Common myeloid progenitor, CD34-positive (primary cell): ENCODE measurements at regions not wholly inside any gene's neighbourhood (a gene's known extent, or its start where the extent isn't known, plus 50 kb on each side); places are given as distances from the start of the nearest gene placed in this dataset.
"Not testable (repeated sequence)": the region's sequence is repeated elsewhere in the genome, so short reads cannot be mapped to it uniquely, and the experiment has no call there.

Experiments
- CTCF ChIA-PET: fragments of 350-600 bp; sonication (Branson Sonifier 250); formaldehyde crosslinking; loops from one replicate; lab custom pipeline; 2021; ENCODE audit warnings: antibody characterized with exemption; lab: Charles Lee
- POLR2A ChIA-PET: fragments of 350-600 bp; sonication (Branson Sonifier 250); formaldehyde crosslinking; loops from one replicate; lab custom pipeline; 2021; ENCODE audit warnings: antibody characterized with exemption; lab: Charles Lee
- DNase-seq, 3 donors: peaks; one replicate each; pipeline versions ENCODE4 v3.0.0 to v3.0.0-alpha.2; 2013
- H3K27ac ChIP-seq, 2 experiments: 1 replicate in 1 of 2; 2 replicates in 1 of 2; pipeline ENCODE4 v1.7.0; 2013; ENCODE audit warnings: inconsistent platforms in 2 of 2, low read length in 2 of 2, mild to moderate bottlenecking in 2 of 2, low read depth in 1 of 2, moderate library complexity in 1 of 2; ENCODE audit not compliant: severe bottlenecking in 2 of 2, insufficient read depth in 1 of 2, poor library complexity in 1 of 2
- H3K27me3 ChIP-seq, 5 experiments: replicated peaks in 2 of 5; 1 replicate in 3 of 5; 2 replicates in 2 of 5; pipeline versions ENCODE4 v1.6.1 to v1.7.0; 2013; ENCODE audit warnings: low read length in 4 of 5, mild to moderate bottlenecking in 2 of 5, moderate library complexity in 2 of 5, inconsistent platforms in 1 of 5; ENCODE audit not compliant: insufficient read depth in 5 of 5, control insufficient read depth in 4 of 5
- H3K36me3 ChIP-seq, 4 experiments: 1 replicate in 2 of 4; 2 replicates in 2 of 4; pipeline versions ENCODE4 v1.6.1 to v1.7.0; 2013; ENCODE audit warnings: low read length in 3 of 4, control low read depth in 1 of 4, mild to moderate bottlenecking in 1 of 4; ENCODE audit not compliant: control insufficient read depth in 4 of 4, insufficient read depth in 4 of 4
- H3K4me1 ChIP-seq, 4 experiments: 1 replicate in 3 of 4; 2 replicates in 1 of 4; pipeline versions ENCODE4 v1.6.1 to v1.7.1; 2013; ENCODE audit warnings: low read length in 3 of 4, mild to moderate bottlenecking in 3 of 4, control low read depth in 1 of 4, inconsistent platforms in 1 of 4, moderate library complexity in 1 of 4; ENCODE audit not compliant: control insufficient read depth in 4 of 4, insufficient read depth in 4 of 4; ENCODE audit errors: control extremely low read depth in 1 of 4
- H3K4me3 ChIP-seq, 7 experiments: 1 replicate in 4 of 7; 2 replicates in 3 of 7; pipeline versions ENCODE4 v1.5.1 to v1.7.0; 2013; ENCODE audit warnings: mild to moderate bottlenecking in 7 of 7, low read length in 6 of 7, moderate library complexity in 6 of 7, inconsistent platforms in 2 of 7, low read depth in 2 of 7, control low read depth in 1 of 7; ENCODE audit not compliant: insufficient read depth in 4 of 7, control insufficient read depth in 1 of 7; ENCODE audit errors: extremely low read depth in 1 of 7
- H3K9me3 ChIP-seq, 5 experiments: 1 replicate in 4 of 5; 2 replicates in 1 of 5; pipeline versions ENCODE4 v1.6.1 to v1.7.1; 2013; ENCODE audit warnings: low read length in 4 of 5, mild to moderate bottlenecking in 2 of 5, inconsistent platforms in 1 of 5, low read depth in 1 of 5, moderate library complexity in 1 of 5; ENCODE audit not compliant: control insufficient read depth in 4 of 5, insufficient read depth in 2 of 5; ENCODE audit errors: control extremely low read depth in 1 of 5
- WGBS: methylation state at CpG from one replicate; pipeline ENCODE4 v1.1.5; 2013; ENCODE audit not compliant: insufficient coverage; 5-methylcytosine and 5-hydroxymethylcytosine counted together

GRCh38 chr15:20221063-20221462 lies 320.5 kb downstream of the GOLGA6L6 start:
- H3K9me3 ChIP-seq, CTCF ChIA-PET, H3K4me3 ChIP-seq, POLR2A ChIA-PET, H3K27me3 ChIP-seq, H3K36me3 ChIP-seq, DNase-seq, H3K4me1 ChIP-seq, H3K27ac ChIP-seq: not testable (repeated sequence)
- 100% methylated on average over 1 of the region's 4 CpGs for WGBS

DNA sequence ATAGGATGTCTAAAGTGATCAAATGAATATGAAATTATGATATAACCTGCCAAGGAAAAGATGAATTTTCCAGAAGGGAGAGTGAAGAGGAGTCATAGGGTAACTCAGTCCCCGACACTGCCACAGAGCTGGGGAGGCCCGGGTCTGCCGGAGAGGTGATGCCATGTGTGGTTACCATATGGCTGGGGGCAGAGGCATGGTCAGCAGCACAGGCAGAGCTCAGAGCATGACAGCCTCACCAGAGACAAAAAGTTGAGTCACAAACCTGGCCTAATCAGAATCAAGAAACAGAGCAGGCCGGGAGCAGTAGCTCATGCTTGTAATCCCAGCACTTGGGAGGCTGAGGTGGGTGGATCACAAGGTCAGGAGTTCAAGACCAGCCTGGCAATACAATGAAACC lies 322.4 kb downstream of the GOLGA6L6 start:
- DNase-seq, H3K9me3 ChIP-seq, H3K27me3 ChIP-seq, H3K36me3 ChIP-seq, H3K4me3 ChIP-seq, H3K4me1 ChIP-seq, H3K27ac ChIP-seq: not testable (repeated sequence)
- ChIA-PET POLR2A (interaction anchor here (0.6 kb wide), 1 partner anchor 15 kb away, joined by 3 read pairs; no protein-coding TSS in a partner anchor), CTCF (interaction anchor here (0.9 kb wide), 1 partner anchor 13 kb away, joined by 3 read pairs; no protein-coding TSS in a partner anchor)
- 88% methylated on average over 4 of the region's 4 CpGs for WGBS

- H3K9me3 ChIP-seq, result not testable (repeated sequence)
- WGBS, result 70% methylated on average over 3 of the region's 4 CpGs
These were observed 325.9 kb downstream of the GOLGA6L6 start for GRCh38 chr15:20215700-20216099.

GRCh38 chr15:20214101-20214500 lies 327.5 kb downstream of the GOLGA6L6 start:
- WGBS, result 92% methylated on average over 1 of the region's 1 CpG
- DNase-seq, POLR2A ChIA-PET, H3K9me3 ChIP-seq, H3K27ac ChIP-seq, H3K27me3 ChIP-seq, H3K4me1 ChIP-seq, H3K4me3 ChIP-seq, CTCF ChIA-PET, H3K36me3 ChIP-seq: not testable (repeated sequence)

More at GRCh38 chr15:20215700-20216099, 325.9 kb downstream of the GOLGA6L6 start:
- POLR2A ChIA-PET, H3K27ac ChIP-seq, H3K4me3 ChIP-seq, DNase-seq, H3K27me3 ChIP-seq, H3K4me1 ChIP-seq, CTCF ChIA-PET, H3K36me3 ChIP-seq: not testable (repeated sequence)

DNA sequence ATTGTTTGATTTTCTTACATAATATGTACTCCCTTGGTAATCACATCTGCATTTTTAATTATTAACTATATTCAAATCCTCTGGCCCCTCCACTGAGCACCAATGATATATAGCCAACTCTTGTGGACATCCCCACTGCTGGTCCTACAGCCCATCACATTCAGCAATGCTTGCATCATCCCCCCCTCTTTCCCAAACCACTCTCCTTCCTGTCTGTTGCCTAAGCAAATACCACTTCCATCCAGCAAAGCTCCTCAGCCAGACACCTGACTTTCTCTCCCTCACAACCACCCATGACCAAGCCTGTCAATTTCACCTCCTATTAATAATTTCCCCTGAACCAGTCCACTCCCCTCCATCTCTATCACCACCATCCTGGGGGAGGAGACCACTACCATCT lies 330.1 kb downstream of the GOLGA6L6 start:
- H3K27ac ChIP-seq, H3K9me3 ChIP-seq, H3K4me1 ChIP-seq, POLR2A ChIA-PET, H3K4me3 ChIP-seq, H3K27me3 ChIP-seq, CTCF ChIA-PET, H3K36me3 ChIP-seq: not testable (repeated sequence)
- DNase-seq, result peak in 1 of 3 donors; percentile 12

- CTCF ChIA-PET, DNase-seq, H3K4me3 ChIP-seq, H3K9me3 ChIP-seq, H3K27ac ChIP-seq, H3K27me3 ChIP-seq, H3K36me3 ChIP-seq, POLR2A ChIA-PET: not testable (repeated sequence)
- WGBS, result no CpG with 5 or more reads among the region's 1 CpG
- H3K4me1 ChIP-seq, result peaks cover 0 to 14% (median 1%) of the 10 kb centered on the region in 4 experiments
These were observed 331.6 kb downstream of the GOLGA6L6 start for GRCh38 chr15:20209973-20210372.

DNA sequence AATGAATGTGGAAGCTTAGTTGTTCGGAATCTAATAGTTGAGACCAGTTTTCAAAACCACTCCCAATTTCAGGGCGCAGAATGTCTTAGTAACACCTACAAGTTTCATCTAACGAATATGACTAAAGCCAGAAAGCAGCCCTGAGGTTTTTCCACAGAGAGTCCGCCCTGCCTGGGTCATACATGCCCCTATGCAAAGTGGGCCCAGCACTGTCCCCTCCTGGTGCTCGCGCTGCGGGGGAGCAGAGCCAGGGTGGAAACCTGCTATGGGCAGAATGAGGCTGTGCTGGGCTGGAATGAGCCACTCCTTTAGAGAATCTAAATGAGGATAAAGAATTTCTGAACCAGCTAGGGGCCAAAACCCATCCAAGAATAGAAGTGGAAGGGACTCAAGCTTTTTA lies 334.0 kb downstream of the GOLGA6L6 start:
- POLR2A ChIA-PET, H3K27ac ChIP-seq, H3K9me3 ChIP-seq, H3K36me3 ChIP-seq, H3K4me3 ChIP-seq, H3K27me3 ChIP-seq, CTCF ChIA-PET, DNase-seq: not testable (repeated sequence)
- 92% methylated on average over 7 of the region's 7 CpGs for WGBS
- peaks cover 0 to 14% (median 1%) of the 10 kb centered on the region in 4 experiments for H3K4me1 ChIP-seq
